GM12878 (cell line): ENCODE measurements at regions not wholly inside any gene's neighbourhood (a gene's known extent, or its start where the extent isn't known, plus 50 kb on each side); places are given as distances from the start of the nearest gene placed in this dataset.

Experiments
- ATAC-seq: fragments of 200-7000 bp; cut with Tn5 transposase; 3 replicates; pipeline ENCODE4 v1.9.1; 2020; ENCODE audit warnings: mild to moderate bottlenecking, moderate library complexity
- BruUV-seq: library from RNA; stranded (reverse); fragments of 400-500 nt; replicated peaks from 2 replicates; lab custom pipeline; 2021; lab: Mats Ljungman, UMichigan
- CTCF ChIA-PET: fragments of 300-600 bp; sonication (Branson Sonifier 250); formaldehyde crosslinking; extraction: SDS; loops from one replicate; lab custom pipeline; 2021; ENCODE audit warnings: inconsistent platforms; lab: Yijun Ruan, JAX
- POLR2A ChIA-PET: fragments of 350-600 bp; formaldehyde crosslinking; extraction: SDS; loops from one replicate; lab custom pipeline; 2021; ENCODE audit warnings: inconsistent platforms; lab: Charles Lee
- RAD21 ChIA-PET: fragments of 300-600 bp; sonication (Branson Sonifier 250); formaldehyde crosslinking; loops from one replicate; lab custom pipeline; 2023; ENCODE audit warnings: antibody characterized with exemption; ENCODE audit not compliant: unreplicated experiment; lab: Charles Lee
- SMC1A ChIA-PET: fragments of 300-600 bp; sonication (Branson Sonifier 250); formaldehyde crosslinking; loops from one replicate; lab custom pipeline; 2023; ENCODE audit not compliant: unreplicated experiment, uncharacterized antibody; lab: Charles Lee
- DNase-seq: peaks from one replicate; pipeline ENCODE4 v3.0.0-alpha.2; 2011; ENCODE audit warnings: low read depth, low spot score
- FAIRE-seq: peaks from 3 replicates; lab custom pipeline; 2011; peaks lifted over from hg19 to GRCh38; lab: Jason Lieb, UNC
- H2AFZ ChIP-seq: 2 replicates; pipeline ENCODE4 v1.6.0; 2011; ENCODE audit warnings: low read depth, low read length, control low read depth; ENCODE audit not compliant: control insufficient read depth
- H3K27ac ChIP-seq: 2 replicates; pipeline ENCODE4 v1.5.1; 2011; ENCODE audit warnings: control low read depth; ENCODE audit not compliant: control insufficient read depth, insufficient read depth
- H3K27me3 ChIP-seq, 2 experiments: replicated peaks in 1 of 2; 2 replicates each; pipeline versions ENCODE4 v1.6.0 to v1.6.1; 2011; ENCODE audit warnings: low read length in 1 of 2; ENCODE audit not compliant: control insufficient read depth in 2 of 2, insufficient read depth in 2 of 2
- H3K36me3 ChIP-seq, 2 experiments: 2 replicates each; pipeline ENCODE4 v1.5.1; 2011; ENCODE audit warnings: low read length in 1 of 2; ENCODE audit not compliant: control insufficient read depth in 2 of 2, insufficient read depth in 2 of 2
- H3K4me1 ChIP-seq: 2 replicates; pipeline ENCODE4 v1.6.1; 2011; ENCODE audit warnings: mild to moderate bottlenecking, low read length, moderate library complexity, mixed read lengths; ENCODE audit not compliant: control insufficient read depth, insufficient read depth
- H3K4me2 ChIP-seq: 2 replicates; pipeline ENCODE4 v1.6.0; 2011; ENCODE audit warnings: control low read depth; ENCODE audit not compliant: control insufficient read depth, insufficient read depth
- H3K4me3 ChIP-seq: fragments of 200-600 bp; sonication (generic); 2 replicates; pipeline ENCODE4 v1.5.1; 2016
- H3K79me2 ChIP-seq: 2 replicates; pipeline ENCODE4 v1.6.0; 2011; ENCODE audit warnings: low read length; ENCODE audit not compliant: control insufficient read depth, insufficient read depth
- H3K9ac ChIP-seq: 2 replicates; pipeline ENCODE4 v1.8.0; 2011; ENCODE audit warnings: low read length, control low read depth, mixed read lengths; ENCODE audit not compliant: control insufficient read depth, insufficient read depth
- H3K9me3 ChIP-seq: replicated peaks from 3 replicates; pipeline ENCODE4 v1.5.1; 2011; ENCODE audit warnings: mild to moderate bottlenecking, low read length; ENCODE audit not compliant: control insufficient read depth, insufficient read depth
- H4K20me1 ChIP-seq: 2 replicates; pipeline ENCODE4 v1.6.0; 2011; ENCODE audit not compliant: control insufficient read depth, insufficient read depth
- BMI1 ChIP-seq: fragments of 450-650 bp; IDR thresholded peaks from 2 replicates; pipeline ENCODE4 v1.6.1; 2016; ENCODE audit warnings: mild to moderate bottlenecking, moderate library complexity, borderline replicate concordance
- CTCF ChIP-seq, 3 experiments: IDR thresholded peaks in 2 of 3; conservative IDR thresholded peaks in 1 of 3; 2 replicates each; pipeline ENCODE4 v1.5.1; 2011; ENCODE audit warnings: low read depth in 3 of 3, low read length in 3 of 3, mild to moderate bottlenecking in 3 of 3, control low read depth in 2 of 3, moderate library complexity in 2 of 3, inconsistent platforms in 1 of 3, mixed read lengths in 1 of 3; ENCODE audit not compliant: control insufficient read depth in 2 of 3, insufficient read depth in 1 of 3; ENCODE audit errors: extremely low read depth in 1 of 3
- EED ChIP-seq: sonication (generic); IDR thresholded peaks from 2 replicates; pipeline ENCODE4 v1.6.1; 2016; ENCODE audit warnings: antibody characterized with exemption, low read depth
- FOXK2 ChIP-seq: fragments of 450-650 bp; IDR thresholded peaks from 2 replicates; pipeline ENCODE4 v1.6.1; 2017; ENCODE audit warnings: mild to moderate bottlenecking, moderate library complexity
- GABPA ChIP-seq: IDR thresholded peaks from 2 replicates; pipeline ENCODE4 v1.6.1; 2014; ENCODE audit warnings: antibody characterized with exemption, low read depth, mild to moderate bottlenecking, inconsistent platforms
- NFXL1 ChIP-seq: fragments of 450-650 bp; IDR thresholded peaks from 2 replicates; pipeline ENCODE4 v1.6.1; 2017; ENCODE audit warnings: antibody characterized with exemption, mild to moderate bottlenecking, borderline replicate concordance
- NR2F1 ChIP-seq: fragments of 450-650 bp; conservative IDR thresholded peaks from 2 replicates; pipeline ENCODE4 v1.6.1; 2017; ENCODE audit warnings: mild to moderate bottlenecking
- RCOR1 ChIP-seq: conservative IDR thresholded peaks from 2 replicates; pipeline ENCODE4 v1.6.1; 2012; ENCODE audit warnings: low read depth, low read length, improper control_type of control experiment
- STAT1 ChIP-seq: fragments of 450-650 bp; conservative IDR thresholded peaks from 2 replicates; pipeline ENCODE4 v1.6.1; 2014; ENCODE audit warnings: antibody characterized with exemption, mild to moderate bottlenecking
- TBL1XR1 ChIP-seq: IDR thresholded peaks from 2 replicates; pipeline ENCODE4 v1.6.1; 2012; ENCODE audit warnings: low read depth, low read length, improper control_type of control experiment
- TCF3 ChIP-seq: IDR thresholded peaks from 2 replicates; pipeline ENCODE4 v1.6.1; 2012; ENCODE audit warnings: low read depth, mild to moderate bottlenecking, low read length, borderline replicate concordance; ENCODE audit not compliant: insufficient read depth
- YBX1 ChIP-seq: fragments of 450-650 bp; IDR thresholded peaks from 2 replicates; pipeline ENCODE4 v1.6.1; 2016; ENCODE audit warnings: antibody characterized with exemption
- WGBS: methylation state at CpG from one replicate; pipeline ENCODE4 v1.1.6; 2016; ENCODE audit warnings: low lambda C conversion rate; ENCODE audit not compliant: insufficient replicate concordance, insufficient coverage; ENCODE audit errors: missing lambda C conversion rate; 5-methylcytosine and 5-hydroxymethylcytosine counted together
- in situ Hi-C: fragments of 300-500 bp; cut with MboI; formaldehyde crosslinking; loops from 9 replicates; pipeline ENCODE4 v1.14.3; 2018; ENCODE audit warnings: mixed read lengths
- intact Hi-C: fragments of 100-400 bp; cut with micrococcal nuclease; formaldehyde crosslinking; loops from one replicate; pipeline ENCODE4 v1.14.2; 2022; ENCODE audit not compliant: unreplicated experiment
- TF ChIP-seq, protein P1 (sequence below): fragments of 450-650 bp; IDR thresholded peaks from 2 replicates; pipeline ENCODE4 v1.6.1; 2016; ENCODE audit warnings: mild to moderate bottlenecking
- TF ChIP-seq, protein P2 (sequence below): fragments of 450-650 bp; IDR thresholded peaks from 2 replicates; pipeline ENCODE4 v1.6.1; 2017; ENCODE audit warnings: mild to moderate bottlenecking, moderate library complexity
- TF ChIP-seq, protein P3 (sequence below): fragments of 450-650 bp; IDR thresholded peaks from 2 replicates; pipeline ENCODE4 v1.6.1; 2017; ENCODE audit warnings: mild to moderate bottlenecking, low read depth, inconsistent platforms; ENCODE audit not compliant: poor library complexity, severe bottlenecking

DNA sequence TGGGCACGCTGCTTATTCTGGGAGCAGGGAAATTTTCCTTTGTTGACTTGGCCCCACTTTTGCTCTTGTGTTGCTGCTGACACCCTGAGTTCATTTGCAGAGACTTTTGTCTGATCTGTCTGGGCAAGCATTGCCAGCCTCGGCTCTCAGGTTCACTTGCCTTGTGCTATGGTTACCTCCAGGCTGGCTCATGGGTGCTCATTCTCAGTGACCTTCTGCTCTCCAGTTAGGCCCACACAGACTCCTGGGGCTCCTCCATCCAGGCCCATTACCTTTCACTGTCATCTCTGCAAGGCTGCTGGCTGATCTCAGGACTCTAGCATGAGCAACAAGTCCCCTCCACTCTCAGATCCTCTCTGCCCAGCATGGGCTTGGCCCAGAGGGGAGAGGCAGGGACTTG is 108.3 kb downstream of the IL20RB start (continued):
- no peak for TF ChIP-seq CTCF (IDR thresholded peaks at IDR 0.05 in 2 of 3, conservative IDR thresholded peaks at IDR 0.05 in 1 of 3; ENCODE audit: control insufficient read depth in 2 of 3, extremely low read depth in 1 of 3, insufficient read depth in 1 of 3, low read depth in 3 of 3, low read length in 3 of 3)

DNA sequence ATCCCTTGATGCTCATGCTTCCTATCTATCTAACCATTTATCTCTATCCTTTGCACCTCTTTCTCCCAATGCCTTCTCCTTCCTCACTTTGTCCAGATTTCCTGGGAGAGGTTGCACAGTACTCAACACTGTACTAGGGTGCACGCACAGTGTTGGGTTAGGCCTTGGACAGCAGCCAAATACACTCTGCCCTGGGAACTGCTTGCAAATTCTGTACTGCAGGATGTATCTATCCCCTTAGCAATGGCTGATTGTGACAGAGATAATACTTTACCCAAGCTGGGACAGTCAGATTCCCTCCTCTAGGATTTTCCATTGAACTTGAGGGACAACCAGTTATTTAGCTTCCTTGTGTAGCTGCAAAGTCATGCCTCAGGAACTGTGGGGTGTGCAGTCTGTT is 113.3 kb downstream of the IL20RB start:
- SMC1A ChIA-PET = no interaction called here
- no peaks in the 10 kb centered on the region for H3K9me3 ChIP-seq
- H4K20me1 ChIP-seq = no peaks in the 10 kb centered on the region
- peaks cover under 1% of the 10 kb centered on the region for H3K4me1 ChIP-seq
- no peaks in the 10 kb centered on the region for H3K79me2 ChIP-seq
- H3K9ac ChIP-seq = no peak overlapping the region
- no peak overlapping the region for H3K27ac ChIP-seq
- BruUV-seq = no TSS peak
- no peak overlapping the region for H3K4me2 ChIP-seq
- DNase-seq = no peak
- no peak overlapping the region for H3K4me3 ChIP-seq
- ATAC-seq = no peak
- no peaks in the 10 kb centered on the region for H3K27me3 ChIP-seq
- 28% methylated on average over 1 of the region's 1 CpG for WGBS
- no peak overlapping the region for H2AFZ ChIP-seq
- intact Hi-C loops = no loop called here
- RAD21 ChIA-PET = no interaction called here
- TF ChIP-seq, protein P1, sequence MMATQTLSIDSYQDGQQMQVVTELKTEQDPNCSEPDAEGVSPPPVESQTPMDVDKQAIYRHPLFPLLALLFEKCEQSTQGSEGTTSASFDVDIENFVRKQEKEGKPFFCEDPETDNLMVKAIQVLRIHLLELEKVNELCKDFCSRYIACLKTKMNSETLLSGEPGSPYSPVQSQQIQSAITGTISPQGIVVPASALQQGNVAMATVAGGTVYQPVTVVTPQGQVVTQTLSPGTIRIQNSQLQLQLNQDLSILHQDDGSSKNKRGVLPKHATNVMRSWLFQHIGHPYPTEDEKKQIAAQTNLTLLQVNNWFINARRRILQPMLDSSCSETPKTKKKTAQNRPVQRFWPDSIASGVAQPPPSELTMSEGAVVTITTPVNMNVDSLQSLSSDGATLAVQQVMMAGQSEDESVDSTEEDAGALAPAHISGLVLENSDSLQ = no peak
- no peak for TF ChIP-seq NFXL1
- no peak for TF ChIP-seq STAT1
- TF ChIP-seq, protein P2, sequence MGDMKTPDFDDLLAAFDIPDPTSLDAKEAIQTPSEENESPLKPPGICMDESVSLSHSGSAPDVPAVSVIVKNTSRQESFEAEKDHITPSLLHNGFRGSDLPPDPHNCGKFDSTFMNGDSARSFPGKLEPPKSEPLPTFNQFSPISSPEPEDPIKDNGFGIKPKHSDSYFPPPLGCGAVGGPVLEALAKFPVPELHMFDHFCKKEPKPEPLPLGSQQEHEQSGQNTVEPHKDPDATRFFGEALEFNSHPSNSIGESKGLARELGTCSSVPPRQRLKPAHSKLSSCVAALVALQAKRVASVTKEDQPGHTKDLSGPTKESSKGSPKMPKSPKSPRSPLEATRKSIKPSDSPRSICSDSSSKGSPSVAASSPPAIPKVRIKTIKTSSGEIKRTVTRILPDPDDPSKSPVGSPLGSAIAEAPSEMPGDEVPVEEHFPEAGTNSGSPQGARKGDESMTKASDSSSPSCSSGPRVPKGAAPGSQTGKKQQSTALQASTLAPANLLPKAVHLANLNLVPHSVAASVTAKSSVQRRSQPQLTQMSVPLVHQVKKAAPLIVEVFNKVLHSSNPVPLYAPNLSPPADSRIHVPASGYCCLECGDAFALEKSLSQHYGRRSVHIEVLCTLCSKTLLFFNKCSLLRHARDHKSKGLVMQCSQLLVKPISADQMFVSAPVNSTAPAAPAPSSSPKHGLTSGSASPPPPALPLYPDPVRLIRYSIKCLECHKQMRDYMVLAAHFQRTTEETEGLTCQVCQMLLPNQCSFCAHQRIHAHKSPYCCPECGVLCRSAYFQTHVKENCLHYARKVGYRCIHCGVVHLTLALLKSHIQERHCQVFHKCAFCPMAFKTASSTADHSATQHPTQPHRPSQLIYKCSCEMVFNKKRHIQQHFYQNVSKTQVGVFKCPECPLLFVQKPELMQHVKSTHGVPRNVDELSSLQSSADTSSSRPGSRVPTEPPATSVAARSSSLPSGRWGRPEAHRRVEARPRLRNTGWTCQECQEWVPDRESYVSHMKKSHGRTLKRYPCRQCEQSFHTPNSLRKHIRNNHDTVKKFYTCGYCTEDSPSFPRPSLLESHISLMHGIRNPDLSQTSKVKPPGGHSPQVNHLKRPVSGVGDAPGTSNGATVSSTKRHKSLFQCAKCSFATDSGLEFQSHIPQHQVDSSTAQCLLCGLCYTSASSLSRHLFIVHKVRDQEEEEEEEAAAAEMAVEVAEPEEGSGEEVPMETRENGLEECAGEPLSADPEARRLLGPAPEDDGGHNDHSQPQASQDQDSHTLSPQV = no peak
- no peak for TF ChIP-seq GABPA
- no peak for TF ChIP-seq BMI1
- no peak for TF ChIP-seq FOXK2
- no peak for TF ChIP-seq TCF3
- TF ChIP-seq RCOR1 = no peak
- TF ChIP-seq, protein P3, sequence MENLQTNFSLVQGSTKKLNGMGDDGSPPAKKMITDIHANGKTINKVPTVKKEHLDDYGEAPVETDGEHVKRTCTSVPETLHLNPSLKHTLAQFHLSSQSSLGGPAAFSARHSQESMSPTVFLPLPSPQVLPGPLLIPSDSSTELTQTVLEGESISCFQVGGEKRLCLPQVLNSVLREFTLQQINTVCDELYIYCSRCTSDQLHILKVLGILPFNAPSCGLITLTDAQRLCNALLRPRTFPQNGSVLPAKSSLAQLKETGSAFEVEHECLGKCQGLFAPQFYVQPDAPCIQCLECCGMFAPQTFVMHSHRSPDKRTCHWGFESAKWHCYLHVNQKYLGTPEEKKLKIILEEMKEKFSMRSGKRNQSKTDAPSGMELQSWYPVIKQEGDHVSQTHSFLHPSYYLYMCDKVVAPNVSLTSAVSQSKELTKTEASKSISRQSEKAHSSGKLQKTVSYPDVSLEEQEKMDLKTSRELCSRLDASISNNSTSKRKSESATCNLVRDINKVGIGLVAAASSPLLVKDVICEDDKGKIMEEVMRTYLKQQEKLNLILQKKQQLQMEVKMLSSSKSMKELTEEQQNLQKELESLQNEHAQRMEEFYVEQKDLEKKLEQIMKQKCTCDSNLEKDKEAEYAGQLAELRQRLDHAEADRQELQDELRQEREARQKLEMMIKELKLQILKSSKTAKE = no peak
- TF ChIP-seq EED = no peak
- TF ChIP-seq TBL1XR1 = no peak
- TF ChIP-seq NR2F1 = no peak
- TF ChIP-seq YBX1 = no peak
- TF ChIP-seq, all 136 proteins: peak for 0
- POLR2A ChIA-PET = no interaction called here
- H3K36me3 ChIP-seq = no peaks in the 10 kb centered on the region
- no peak for FAIRE-seq
- in situ Hi-C loops = no loop called here
- CTCF ChIA-PET = interaction anchor here (1.1 kb wide), 1 partner anchor 35 kb away, joined by 4 read pairs; no protein-coding TSS in a partner anchor
